ENCODE measurements at regions not wholly inside any gene's neighbourhood (a gene's known extent, or its start where the extent isn't known, plus 50 kb on each side); places are given as distances from the start of the nearest gene placed in this dataset.

DNA sequence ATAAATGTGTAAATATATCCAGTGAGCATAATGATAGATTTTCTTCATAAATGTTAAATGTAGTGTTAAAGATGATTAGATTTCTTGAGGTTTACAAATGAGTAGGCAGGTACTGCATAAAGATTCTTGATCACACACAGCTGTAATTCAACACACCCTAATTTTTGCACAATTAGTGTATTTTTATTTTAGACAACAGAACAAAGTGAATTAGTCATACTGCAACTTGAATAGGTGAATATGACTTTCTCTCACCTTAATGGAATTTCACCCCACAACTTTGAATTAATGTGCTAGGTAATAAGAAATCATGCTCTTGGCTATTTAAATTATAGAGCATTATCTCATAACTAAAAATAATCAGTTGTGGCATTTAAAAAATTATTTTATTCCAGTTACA lies 795.7 kb upstream of the ACO1 start:
- TF ChIP-seq, protein P1, sequence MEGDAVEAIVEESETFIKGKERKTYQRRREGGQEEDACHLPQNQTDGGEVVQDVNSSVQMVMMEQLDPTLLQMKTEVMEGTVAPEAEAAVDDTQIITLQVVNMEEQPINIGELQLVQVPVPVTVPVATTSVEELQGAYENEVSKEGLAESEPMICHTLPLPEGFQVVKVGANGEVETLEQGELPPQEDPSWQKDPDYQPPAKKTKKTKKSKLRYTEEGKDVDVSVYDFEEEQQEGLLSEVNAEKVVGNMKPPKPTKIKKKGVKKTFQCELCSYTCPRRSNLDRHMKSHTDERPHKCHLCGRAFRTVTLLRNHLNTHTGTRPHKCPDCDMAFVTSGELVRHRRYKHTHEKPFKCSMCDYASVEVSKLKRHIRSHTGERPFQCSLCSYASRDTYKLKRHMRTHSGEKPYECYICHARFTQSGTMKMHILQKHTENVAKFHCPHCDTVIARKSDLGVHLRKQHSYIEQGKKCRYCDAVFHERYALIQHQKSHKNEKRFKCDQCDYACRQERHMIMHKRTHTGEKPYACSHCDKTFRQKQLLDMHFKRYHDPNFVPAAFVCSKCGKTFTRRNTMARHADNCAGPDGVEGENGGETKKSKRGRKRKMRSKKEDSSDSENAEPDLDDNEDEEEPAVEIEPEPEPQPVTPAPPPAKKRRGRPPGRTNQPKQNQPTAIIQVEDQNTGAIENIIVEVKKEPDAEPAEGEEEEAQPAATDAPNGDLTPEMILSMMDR (conservative IDR thresholded peaks at IDR 0.05): no peak
- TF ChIP-seq ZFX (IDR thresholded peaks at IDR 0.05): no peak

Measured in C4-2B (cell line).